ENCODE measurements at regions not wholly inside any gene's neighbourhood (a gene's known extent, or its start where the extent isn't known, plus 50 kb on each side); places are given as distances from the start of the nearest gene placed in this dataset.
A peak's percentile ranks its signal among the peaks of the same experiment; 100 is the strongest.

DNA sequence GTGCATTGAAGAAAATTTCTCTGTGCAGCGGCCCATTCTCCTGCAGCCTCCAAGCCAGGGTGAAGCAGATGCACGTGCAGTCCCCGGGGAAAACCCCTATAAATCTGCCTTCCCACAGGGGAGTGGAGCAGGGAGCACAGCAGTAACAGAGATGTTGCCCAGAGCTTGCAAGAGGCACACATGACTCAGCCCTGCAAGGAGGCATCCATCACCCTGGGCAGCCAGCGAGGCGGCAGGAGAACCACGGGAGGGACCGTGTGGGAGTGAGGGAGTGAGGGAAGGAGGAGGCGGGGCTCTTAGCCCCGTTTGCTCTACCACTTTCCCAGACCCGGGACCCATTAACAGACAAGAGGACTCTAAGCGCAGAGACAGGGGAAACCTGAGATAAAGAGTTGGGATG lies 96.2 kb upstream of the ARAP3 start:
- DNase-seq (ENCODE audit: low spot score) = peak; percentile 75

DNA sequence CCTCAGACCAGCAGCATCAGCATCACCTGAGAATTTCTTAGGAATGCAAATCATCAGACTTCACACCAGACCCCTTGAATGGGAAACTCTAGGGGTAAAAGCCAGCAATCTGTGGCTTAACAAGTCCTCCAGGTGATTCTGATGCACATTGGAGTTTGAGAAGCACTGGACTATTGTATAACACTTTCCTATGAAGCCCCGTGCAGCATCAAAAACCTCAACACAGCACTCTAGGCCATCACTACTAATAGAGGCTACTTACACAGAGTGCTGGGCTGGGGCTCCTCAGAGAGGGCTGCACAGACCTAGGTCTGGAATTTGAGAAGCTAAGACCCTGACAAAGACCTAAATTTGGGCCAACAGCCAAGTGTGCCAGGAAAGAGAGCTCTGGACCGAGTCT lies 95.7 kb upstream of the ARAP3 start:
- DNase-seq (ENCODE audit: low spot score) = no peak

DNA sequence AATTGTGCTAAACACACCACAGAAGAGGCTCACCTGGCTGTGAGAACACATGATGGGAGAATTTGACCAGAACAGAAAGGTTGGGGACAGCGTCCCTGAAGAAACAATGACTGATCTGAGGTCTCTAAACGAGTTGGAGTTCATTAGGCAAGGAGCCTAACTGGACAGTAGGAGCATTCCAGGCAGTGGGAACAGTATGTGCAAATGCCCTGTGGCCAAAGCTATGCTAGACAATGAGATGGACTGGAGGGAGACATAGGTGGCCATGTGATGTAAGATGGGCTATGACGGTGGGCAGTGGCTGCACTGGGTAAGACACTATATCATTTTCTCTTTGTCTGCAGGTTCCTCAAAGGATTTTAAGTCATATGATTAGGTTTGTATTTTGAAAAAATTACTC lies 95.1 kb upstream of the ARAP3 start:
- no peak for DNase-seq (ENCODE audit: low spot score)

DNA sequence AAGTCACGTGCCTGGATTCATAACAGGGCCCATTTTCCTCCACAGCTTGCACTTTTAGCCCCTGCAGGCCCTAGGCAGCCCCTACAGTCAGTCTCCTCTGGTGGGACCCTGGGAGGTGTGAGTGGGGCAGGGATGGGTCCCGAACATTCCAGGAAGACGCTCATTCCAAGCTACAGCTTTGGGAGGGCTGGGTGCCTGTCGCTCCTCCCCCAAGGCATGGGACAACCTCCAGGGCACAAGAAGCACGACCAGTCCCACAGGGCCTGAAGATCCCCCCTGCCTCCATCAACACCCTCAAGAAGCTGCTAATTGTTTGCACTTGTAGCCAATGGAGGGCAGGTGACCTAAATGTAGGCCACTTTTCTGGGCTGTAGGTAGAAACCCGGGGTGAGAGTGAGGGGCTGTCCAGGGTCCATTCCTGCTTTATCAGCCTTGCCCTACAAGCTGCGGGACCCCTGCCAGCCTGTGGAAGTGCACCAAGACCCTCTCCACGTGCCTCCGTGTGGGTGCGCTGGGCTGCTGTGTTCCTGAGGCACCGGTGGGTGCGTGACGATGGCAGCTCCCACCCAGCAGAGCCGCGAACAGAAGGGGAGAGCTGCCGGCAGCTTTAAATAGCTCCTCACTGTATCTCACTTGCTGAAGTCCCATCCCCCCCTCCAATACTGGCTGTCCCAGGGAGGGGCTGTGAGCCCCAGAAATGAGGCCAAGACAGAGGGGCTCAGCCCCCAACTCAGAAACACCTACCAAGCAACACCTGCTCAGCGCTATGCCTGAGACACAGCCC lies 91.9 kb upstream of the ARAP3 start:
- DNase-seq (ENCODE audit: low spot score) = no peak

DNA sequence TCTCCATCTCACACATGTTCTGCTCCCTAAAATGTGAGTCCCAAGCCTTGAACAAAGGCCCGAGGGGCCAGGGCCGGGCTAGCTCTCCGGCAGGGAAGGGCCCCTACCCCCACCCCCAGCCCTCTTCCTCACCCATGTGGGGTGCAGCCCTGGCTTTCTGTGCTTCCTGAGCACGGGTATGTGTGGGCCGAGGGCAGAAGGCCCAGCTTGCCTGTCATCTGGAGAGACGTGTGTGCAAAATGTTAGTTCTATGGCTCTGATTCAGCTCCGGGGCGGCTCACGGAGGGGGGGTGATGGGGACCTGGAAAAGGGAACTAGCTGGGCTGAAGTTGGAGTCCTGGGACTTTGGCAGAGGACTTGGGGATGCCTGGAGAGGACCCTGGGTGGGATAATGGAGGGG lies 90.3 kb upstream of the ARAP3 start:
- DNase-seq (ENCODE audit: low spot score) = no peak

DNA sequence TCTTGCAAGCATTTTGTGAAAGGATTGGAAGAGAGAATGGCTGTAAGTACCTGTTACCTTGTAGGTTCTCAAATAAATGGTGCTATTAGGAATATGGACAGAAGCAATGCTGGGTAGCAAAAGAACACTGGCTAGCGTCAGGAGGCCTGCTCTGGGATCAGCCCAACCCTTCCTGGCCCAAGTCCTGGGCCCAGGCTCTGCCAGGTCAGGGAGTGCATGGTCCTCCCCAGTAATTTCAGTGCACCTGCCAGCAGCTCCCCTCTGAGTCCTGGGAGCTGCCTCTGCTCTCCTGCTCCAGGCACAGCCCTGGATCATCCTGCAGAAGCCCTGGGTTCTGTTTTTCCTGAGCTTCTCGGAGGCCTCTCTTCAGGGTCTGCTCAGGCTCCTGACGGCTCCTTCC lies 89.5 kb upstream of the ARAP3 start:
- no peak for DNase-seq (ENCODE audit: low spot score)

DNA sequence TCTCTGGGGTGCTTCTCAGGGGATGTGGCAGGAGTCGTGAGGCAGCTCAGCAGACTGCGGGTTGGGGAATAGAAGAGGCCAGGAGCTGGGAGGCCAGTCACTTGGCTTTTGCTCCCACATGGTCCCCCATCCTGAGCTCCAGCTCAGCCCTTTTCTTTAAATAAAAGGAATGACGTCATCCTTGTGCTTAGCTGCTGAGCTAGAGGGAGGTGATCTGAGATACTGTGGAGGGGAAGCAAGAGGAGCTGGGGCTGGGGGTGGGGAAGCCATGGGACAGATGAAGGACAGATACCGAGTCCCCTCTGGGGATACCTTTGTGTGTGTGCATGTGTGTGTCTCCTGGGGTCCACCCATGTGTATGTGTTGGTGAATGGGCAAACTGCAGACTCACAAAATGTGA lies 89.0 kb upstream of the ARAP3 start:
- DNase-seq (ENCODE audit: low spot score) = no peak

DNA sequence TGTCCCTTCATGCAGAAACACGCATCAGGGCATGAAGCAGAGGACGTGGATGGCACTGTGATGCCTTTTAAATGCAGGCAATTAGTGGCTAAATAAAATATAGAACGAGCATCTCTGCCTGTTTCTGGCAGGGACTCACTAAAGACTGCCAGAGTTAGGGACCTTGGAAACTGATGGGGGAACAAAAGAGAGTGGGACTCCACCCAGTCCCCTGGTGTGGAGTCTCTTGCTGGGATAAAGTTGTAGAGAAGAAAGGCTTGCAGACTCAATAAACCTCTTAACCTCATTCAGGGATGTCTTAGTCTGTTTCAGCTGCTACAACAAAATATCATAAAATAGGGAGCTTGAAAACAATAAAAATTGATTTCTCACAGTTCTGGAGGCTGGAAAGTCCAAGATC lies 87.6 kb upstream of the ARAP3 start:
- no peak for DNase-seq (ENCODE audit: low spot score)

DNA sequence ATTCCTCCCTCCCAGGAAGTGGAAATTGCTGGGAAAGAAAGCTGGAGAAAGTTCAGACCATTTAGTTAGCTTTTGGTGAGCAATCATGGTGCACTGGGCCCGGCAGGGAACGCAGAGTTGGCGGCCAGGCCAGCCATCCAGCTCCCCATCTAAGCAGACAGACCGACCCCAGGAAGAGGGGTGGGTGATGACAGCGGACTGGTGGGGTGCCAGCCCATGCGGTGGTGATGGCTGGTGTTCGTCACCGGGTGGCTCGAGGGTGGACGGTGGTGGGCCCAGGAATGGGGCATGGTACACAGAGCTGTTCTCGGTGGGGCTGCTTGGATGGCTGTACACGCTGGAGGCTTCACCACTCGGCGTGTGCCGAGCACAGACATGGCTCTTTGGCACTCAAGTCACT lies 85.6 kb upstream of the ARAP3 start:
- no peak for DNase-seq (ENCODE audit: low spot score)

DNA sequence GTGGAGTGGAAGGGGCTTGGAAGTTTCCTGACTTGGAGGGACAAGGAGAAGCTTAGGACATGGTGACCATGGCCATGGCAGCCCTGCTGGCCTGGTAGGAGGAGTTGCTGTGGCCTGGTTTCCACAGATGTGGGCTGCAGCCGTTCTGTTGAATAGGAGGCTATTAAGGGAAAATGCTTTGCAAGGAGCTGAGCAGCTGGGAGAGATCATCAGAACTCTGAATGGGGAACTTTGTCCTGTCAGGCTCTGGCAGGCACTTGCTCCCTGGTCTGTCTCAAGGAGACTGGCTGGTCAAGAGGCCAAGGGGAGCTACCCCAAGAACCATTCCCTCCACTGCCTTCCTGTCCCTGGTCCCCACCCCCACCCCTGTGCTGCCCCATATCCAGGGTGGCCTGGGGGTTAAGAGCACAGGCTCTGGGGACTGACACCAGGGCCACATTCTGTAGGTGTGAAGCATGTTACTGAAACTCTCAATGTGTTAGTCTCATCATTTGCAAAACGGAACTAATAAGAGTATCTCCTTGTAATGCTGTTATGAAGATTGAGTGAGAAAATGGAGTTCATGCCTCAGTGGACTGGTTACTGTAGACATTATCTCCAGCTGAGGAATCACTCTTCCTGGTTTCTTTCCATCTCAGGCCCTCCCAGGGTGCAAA lies 84.0 kb upstream of the ARAP3 start:
- no peak for DNase-seq (ENCODE audit: low spot score)

DNA sequence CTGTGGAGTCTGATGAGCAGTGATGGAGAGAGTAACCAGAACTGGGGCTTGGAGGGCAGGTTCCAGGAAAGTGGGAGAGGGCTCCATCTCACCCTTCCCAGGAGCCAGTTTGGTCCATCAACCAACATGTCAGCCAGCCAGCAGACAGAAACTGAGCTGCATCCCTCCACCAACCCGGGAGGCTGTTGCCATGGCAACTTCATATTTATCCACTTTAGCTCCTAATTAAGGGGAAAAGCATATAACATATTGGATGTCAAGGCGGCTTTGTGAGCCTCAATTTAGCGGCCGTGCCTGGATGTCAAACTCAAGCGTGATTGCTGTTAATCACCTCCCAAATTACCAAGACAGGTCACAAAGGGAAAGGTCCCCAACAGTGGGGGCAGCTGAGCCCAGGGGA lies 81.5 kb upstream of the ARAP3 start:
- no peak for DNase-seq (ENCODE audit: low spot score)

DNA sequence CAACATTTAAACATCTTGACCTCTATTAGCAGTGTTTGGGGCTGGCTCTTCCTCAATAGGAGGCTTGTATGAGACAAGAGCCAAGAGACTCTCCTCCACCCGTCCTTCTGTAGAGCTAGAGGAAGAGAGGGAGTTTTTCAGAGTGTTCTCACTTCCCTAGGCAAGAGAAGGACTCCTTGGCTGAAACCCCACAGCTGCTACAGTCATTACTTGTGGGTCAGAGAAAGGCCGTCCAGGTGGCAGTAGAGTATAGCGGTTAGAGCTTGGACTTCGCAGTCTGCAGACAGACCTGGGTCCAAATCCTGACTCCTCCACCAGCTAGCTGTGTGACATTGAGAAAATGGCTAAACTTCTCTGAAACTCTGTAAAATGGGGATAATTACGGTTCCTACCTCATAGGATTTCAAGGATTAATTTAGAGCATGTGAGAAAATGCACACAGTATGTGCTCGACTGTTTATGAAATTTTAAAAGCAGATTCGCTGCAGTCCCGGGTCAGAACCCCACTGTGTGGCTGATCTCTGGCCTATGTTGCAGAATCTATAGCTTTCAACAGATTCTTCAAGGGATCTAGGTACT lies 80.8 kb upstream of the ARAP3 start:
- no peak for DNase-seq (ENCODE audit: low spot score)

DNA sequence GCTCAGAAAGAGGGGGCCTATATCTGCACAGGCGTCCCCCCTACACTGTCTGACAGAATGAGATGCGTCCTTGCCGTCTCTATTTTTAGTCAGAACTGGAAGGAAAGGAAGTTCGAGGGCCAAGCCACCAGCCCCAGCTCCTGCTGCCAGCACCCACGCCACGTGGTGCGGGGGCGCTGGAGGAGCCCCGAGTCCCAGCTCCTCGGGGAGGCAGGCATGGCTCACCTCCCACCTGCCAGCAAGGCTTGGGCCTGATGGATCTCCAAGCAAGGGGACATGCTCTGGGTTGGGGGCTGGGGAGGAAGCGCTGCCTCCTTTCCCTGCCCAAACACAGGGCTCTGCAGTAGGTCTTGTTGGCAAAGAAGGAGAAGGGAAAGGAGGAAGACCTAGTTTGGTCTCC lies 80.3 kb upstream of the ARAP3 start:
- DNase-seq (ENCODE audit: low spot score) = no peak

DNA sequence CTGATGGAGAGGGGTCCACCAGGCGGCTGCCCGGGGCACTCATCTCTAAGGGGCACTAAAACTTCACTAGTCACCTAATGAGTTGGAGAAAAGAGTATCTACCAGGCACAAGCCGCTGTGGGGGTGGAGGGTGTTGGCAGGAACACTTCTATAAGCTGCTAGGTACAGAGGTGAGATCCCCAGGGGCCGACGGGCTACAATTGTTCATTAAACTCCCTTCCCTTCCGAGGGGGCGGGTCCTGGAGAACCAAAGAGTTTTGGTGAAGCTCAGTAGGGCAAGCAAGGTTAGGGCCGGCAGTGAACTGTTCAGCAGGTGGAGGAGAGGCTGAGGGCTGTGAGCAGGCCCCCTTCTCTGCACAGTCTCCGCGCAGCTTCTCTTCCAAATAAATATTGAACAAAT lies 78.7 kb upstream of the ARAP3 start:
- no peak for DNase-seq (ENCODE audit: low spot score)

DNA sequence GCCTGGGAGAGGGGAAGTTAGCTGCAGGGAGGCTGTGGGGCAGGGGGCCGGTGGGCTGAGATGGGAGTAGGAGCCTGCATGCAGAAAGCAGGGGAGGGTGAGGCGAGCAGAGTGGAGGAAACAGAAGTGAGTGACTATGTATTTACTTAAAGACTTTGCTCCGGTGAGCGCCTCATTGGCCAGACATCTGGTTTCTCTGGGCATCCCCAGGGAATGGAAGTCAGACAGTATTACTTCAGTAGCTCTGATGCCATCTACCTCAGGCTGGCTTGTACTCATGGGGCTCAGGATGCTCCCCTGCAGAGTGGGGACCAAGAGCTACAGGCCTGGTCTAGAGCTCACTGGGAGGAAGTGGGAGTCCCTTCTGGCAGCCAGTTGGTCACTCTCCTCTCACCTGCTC lies 78.2 kb upstream of the ARAP3 start:
- DNase-seq (ENCODE audit: low spot score) = no peak

DNA sequence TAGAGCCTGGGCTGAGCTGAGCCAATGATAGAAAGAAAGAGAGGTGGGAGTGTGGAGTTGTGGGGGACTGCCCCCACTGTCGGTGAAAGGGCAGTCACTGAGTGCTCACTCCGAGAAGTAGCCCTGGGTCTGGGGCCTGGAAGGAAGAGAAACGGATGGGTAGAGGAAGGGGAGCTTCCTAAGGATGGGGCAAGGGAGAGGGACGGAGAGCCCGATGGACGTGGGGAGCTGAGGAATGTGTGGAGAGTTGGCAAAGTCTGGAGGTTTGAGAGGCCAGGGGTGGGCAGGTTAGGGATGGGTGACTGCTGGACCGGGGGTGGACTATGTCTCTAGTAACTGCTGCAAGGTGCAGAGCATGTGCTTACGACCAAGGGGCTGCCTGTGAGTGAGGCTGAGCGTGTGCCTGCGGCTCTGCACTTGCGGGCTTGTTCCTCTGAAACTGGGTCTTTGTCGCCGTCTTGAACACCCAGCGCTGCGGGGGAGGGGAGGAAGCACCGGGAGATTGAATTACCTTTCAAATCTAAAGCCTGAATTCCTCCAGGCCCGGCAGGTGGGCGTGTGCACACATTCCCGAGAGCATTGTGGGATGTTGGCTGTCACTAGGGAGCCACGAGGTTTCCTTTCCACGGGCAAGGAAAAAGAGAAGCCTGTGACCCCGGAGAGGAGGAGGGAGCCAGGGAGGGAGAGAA lies 76.4 kb upstream of the ARAP3 start:
- no peak for DNase-seq (ENCODE audit: low spot score)

DNA sequence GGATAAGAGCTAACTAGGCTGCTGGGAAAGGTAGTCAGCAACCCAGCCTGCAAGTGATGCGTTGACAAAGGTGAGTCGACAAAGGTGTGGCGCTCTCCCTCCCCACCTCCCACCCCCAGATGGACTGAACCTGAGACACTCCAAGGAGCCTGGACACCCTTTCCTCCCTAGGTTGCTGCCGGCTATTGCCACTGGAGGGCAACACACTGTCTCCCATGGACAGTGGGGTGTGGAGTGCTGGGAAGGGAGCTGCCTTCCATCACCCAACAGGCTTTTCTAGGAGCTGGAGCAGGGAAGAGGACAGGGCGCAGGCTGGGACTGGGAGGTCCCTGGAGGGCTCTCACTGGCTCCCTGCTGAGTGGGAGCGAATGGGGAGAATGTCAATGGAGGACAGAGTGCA lies 75.4 kb upstream of the ARAP3 start:
- DNase-seq (ENCODE audit: low spot score) = peak; percentile 32

DNA sequence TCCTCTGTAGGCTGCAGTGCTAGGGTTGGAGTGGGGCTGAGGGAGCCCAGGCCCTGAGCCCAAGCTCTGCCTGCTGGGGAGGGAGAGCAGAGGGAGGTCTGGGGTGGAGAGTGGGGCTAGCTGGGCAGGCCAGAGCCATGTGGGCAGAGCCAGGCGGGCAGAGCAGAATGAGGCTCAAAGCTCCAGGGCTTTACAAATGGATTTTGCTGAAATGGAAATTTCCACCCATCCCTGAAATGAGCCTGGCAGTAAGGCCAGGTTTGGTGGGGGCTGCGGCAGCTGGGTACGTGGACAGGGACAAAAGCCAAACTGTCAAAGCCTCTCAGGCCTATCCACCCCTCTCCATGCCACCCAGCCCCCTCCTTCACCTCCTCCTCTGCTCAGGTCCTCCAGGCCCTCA lies 74.2 kb upstream of the ARAP3 start:
- DNase-seq (ENCODE audit: low spot score) = no peak

DNA sequence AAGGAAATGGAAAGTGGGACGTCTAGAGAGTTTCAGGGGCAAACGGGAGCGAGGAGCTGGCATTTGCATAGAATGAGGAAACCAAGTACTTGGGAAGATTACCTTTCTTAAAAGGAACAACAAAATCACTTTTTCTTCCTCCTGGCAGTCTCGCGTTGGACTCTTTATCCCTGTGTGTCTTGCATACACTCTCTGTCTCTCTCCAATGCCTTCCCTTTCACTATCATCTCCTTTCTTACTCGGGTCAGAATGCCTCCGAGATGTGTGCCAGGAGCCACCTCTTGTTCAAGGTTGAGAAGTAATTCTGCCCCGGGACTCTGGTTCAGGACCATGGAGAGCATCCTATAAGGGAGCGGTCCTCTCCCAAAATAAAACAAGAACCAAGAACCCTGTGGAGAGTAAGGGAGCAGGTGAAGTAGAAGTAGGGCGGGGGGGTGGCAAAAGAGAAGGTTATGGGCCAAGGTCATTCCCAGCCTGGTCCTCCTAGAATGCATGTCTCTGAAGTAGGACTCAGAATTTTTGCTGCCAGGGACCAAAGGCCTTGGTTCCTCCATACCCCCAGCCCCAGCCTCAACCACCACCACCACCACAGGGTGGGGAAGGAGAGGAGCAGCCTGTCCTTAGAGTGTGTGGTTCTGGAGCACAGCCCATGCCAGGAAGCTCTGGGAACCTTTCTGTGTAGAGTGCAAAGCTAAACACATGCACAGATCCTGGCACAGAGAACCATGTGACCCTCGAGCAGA lies 72.1 kb upstream of the ARAP3 start:
- DNase-seq (ENCODE audit: low spot score) = no peak

DNA sequence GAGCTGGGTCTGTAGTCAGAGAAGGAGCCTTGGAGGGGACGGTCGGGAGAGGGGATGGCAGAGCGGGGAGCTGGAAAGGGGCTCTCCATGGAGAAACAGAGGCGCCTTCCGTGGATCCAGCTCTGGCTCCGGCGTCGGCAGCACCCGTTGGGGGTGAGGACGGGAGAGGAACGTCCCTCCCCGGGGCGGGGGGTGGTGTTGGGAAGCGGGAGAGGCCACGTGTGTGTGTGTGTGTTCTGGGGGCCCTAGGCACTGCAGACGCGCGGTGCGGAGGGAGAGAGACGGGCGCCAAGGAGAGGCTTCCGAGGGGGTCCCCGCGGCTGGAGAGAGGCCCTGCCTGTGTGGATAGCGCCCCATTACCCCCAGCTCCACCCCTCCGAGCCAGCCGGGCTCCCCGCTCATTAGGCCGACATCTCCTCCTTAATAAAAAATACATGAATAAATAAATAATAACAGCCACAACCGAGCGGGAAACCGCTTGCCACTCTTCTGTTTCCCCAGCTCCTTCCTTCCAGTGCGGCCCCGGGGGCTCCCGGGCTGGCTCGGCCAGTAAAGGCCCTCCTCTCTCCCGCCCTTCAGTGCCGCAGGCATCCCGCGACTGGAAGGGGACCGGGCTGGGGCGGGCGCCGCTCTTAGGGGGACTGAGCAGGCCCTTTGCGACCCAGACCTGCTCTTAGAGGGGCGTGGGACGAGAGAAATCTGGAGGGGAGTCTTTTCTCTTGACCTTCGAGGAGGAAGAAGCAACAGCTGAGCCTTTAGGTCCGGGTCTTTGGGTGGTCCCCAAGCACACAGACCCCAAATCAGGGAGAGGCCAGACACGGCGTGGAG lies 71.3 kb upstream of the ARAP3 start:
- no peak for DNase-seq (ENCODE audit: low spot score)

Data from H4 (cell line).